AG10803 (cell line): ENCODE measurements at regions not wholly inside any gene's neighbourhood (a gene's known extent, or its start where the extent isn't known, plus 50 kb on each side); places are given as distances from the start of the nearest gene placed in this dataset.

Experiments used
- DNase-seq: peaks from one replicate; pipeline ENCODE4 v3.0.0; 2010; ENCODE audit warnings: low read depth
- H3K4me3 ChIP-seq: 2 replicates; pipeline ENCODE4 v1.5.1; 2011; ENCODE audit warnings: mild to moderate bottlenecking, low read length, control low read depth
- TF ChIP-seq, protein P1 (sequence below): conservative IDR thresholded peaks from 2 replicates; pipeline ENCODE4 v1.5.1; 2011; ENCODE audit warnings: mild to moderate bottlenecking, low read length, control low read depth, inconsistent platforms

DNA sequence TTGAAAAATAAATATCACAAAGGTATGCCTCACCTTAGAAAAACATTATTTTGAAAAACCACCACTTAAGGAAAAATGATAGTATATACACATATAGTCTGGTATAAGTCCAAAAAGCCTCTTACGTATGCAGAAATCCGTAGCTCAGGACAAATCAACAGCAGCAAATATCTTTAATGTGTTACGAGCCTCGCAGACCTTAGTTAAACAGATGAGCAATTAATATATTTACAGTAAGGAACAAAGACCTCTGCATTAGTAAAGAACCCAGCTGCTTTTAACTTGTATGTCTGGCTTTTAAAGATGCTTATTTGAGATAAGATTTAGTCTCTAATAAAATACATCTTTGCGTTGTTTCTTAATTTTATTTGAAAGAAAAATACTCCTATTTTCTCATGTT, 79.9 kb upstream of the CHRM3 start:
- no peak overlapping the region for H3K4me3 ChIP-seq
- TF ChIP-seq, protein P1, sequence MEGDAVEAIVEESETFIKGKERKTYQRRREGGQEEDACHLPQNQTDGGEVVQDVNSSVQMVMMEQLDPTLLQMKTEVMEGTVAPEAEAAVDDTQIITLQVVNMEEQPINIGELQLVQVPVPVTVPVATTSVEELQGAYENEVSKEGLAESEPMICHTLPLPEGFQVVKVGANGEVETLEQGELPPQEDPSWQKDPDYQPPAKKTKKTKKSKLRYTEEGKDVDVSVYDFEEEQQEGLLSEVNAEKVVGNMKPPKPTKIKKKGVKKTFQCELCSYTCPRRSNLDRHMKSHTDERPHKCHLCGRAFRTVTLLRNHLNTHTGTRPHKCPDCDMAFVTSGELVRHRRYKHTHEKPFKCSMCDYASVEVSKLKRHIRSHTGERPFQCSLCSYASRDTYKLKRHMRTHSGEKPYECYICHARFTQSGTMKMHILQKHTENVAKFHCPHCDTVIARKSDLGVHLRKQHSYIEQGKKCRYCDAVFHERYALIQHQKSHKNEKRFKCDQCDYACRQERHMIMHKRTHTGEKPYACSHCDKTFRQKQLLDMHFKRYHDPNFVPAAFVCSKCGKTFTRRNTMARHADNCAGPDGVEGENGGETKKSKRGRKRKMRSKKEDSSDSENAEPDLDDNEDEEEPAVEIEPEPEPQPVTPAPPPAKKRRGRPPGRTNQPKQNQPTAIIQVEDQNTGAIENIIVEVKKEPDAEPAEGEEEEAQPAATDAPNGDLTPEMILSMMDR = no peak
- no peak for DNase-seq

DNA sequence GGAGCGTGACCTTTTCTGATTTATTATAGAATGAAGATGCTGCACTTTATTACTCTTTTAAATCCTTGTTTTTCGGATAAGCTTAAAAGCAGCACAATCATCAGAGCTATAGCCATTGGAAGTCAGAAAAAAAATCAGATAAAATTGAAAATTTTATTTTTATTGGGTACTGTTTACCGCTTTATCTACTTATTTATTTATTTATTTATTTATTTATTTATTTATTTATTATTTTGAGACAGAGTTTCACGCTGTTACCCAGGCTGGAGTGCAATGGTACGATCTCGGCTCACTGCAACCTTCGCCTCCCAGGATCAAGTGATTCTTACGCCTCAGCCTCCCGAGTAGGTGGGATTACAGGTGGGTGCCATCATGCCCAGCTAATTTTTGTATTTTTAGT, 83.1 kb upstream of the CHRM3 start:
- DNase-seq = no peak
- TF ChIP-seq, protein P1 = no peak
- H3K4me3 ChIP-seq = no peak overlapping the region

DNA sequence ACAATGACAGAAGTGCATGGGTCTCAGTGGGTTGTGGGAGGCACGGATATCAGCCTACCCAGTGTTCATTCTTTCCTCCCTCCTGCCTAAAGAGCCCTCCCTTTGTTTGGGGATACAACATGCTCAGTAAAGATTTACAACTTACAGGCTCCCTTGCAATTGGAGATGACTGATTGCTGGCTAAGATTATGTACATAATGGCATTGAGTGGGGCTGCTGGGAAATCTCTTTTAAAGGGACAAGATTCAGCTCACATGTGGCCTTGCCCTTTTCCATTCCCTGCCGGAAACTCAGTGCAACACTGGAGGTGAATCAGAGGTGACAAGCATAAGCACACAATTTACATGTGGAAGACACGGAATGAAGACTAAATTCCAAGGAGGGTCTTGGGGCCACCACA, 83.7 kb upstream of the CHRM3 start:
- TF ChIP-seq, protein P1 = no peak
- no peak overlapping the region for H3K4me3 ChIP-seq
- no peak for DNase-seq

DNA sequence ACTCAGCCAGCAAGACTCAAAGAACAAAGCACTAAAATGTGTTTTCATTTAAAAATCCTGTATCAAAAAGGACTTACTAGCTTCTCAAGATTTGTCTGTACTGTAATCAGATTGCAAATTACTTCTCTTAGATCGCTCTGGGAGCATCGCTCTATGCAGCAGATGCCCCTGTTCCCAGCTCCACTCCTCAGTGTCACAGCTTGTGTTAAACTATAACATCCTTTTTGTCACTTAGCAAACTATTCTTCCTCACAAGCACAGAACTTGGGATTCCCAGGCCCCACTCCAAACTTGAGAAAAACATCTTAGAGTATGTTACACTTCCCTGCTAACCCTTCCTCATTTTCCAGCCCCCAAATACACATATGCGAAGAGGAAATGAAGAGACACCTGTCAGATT, 85.1 kb upstream of the CHRM3 start:
- TF ChIP-seq, protein P1 = no peak
- DNase-seq = no peak
- H3K4me3 ChIP-seq = no peak overlapping the region

DNA sequence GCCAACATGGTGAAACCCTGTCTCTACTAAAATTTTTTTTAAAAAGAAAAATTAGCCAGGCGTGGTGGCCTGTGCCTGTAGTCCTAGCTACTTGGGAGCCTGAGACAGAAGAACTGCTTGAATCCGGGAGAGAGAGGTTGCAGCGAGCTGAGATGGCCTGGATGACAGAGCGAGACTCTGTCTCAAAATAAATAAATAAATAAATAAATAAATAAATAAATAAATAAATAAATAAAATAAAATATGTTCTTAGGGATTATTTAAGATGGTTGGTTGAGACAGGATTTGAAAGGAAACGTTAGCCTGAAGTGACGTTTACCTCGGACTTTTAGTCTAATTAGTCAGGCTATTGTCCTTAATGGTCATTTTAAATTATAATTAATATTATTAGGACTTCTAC, 88.5 kb upstream of the CHRM3 start:
- no peak overlapping the region for H3K4me3 ChIP-seq
- no peak for DNase-seq
- TF ChIP-seq, protein P1 = no peak

DNA sequence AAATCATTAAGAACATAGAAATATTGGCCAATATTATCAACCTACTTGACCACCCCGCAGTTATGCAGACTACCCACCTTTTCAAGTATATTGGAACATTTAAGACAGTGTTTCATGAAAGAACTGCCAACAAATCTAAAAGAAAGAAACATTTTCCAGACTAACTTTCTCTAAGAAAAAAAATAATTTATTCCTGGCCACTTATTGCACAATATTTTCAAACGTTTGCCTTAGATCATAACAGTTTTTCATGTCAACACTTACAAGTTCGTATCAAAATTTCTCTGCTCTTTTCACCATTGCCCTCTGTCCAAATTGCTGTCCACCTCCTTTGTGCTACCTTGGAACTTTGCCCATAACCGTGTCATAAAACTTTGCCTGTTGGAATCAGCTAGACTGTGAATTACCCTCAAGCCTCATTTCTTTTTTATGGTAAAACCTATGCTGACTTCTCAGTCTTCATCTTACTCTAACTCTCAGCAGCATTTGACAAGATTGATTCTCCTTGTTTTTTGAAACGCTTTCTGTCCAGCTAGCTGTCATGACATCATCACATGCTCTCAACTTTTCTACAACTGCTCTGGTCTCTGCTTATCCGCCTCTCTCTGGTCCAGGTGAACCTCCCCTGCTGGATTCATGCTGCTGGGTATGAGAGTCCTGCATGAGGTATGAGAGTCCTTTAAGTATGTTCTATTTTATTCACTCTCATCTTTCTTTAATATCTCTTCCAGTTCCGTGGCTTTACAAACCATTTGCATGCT, 92.8 kb upstream of the CHRM3 start:
- H3K4me3 ChIP-seq = no peak overlapping the region
- TF ChIP-seq, protein P1 = no peak
- DNase-seq = no peak

DNA sequence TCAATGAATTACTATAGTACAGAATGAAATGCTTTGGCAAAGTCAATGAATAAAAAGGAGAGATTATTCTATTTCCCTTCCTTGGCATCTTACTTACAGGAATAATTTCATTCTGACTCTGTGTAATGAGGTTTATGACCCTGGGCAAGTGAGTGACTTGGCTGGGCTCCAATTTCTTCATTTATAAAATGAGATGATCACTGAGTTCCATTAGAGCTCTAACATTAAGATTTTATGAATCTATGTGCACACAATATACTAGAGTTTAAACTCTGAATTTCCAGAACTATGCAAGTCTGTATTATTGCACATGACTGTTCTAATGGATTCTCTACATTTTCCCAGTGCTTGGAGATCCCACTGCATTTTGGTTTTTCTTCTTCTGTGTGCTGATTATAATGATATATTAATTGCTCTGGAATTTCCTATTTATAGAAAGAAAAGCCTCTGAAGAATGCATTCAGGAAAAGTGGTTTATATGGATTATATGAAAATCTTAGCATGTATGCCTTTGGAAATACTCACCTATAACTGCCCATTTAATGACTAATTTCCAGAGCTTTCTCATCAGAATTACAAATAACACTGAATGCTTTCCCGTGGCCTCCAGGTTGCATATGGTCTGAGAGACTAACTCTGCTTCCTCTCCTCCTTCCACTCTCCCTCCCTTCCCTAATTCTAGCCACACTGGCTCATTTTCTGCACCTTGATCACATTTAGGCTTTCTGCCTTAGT, 97.4 kb upstream of the CHRM3 start:
- no peak overlapping the region for H3K4me3 ChIP-seq
- TF ChIP-seq, protein P1 = no peak
- no peak for DNase-seq
